Prostate gland (tissue), 2 donors: ENCODE measurements at regions not wholly inside any gene's neighbourhood (a gene's known extent, or its start where the extent isn't known, plus 50 kb on each side); places are given as distances from the start of the nearest gene placed in this dataset.

ENCODE experiments used
- POLR2A ChIP-seq: fragments of 450-650 bp; IDR thresholded peaks from one replicate; pipeline ENCODE4 v1.6.1; 2016; ENCODE audit warnings: antibody characterized with exemption, mild to moderate bottlenecking
- TF ChIP-seq, protein P1 (sequence below), 4 experiments: fragments of 200-600 bp in 2 of 4; fragments of 450-650 bp in 2 of 4; sonication (generic) in 2 of 4; IDR thresholded peaks; 1 replicate in 3 of 4; 2 replicates in 1 of 4; pipeline ENCODE4 v1.5.1; 2016 to 2019; ENCODE audit warnings: antibody characterized with exemption in 4 of 4, mild to moderate bottlenecking in 2 of 4, moderate library complexity in 2 of 4

DNA sequence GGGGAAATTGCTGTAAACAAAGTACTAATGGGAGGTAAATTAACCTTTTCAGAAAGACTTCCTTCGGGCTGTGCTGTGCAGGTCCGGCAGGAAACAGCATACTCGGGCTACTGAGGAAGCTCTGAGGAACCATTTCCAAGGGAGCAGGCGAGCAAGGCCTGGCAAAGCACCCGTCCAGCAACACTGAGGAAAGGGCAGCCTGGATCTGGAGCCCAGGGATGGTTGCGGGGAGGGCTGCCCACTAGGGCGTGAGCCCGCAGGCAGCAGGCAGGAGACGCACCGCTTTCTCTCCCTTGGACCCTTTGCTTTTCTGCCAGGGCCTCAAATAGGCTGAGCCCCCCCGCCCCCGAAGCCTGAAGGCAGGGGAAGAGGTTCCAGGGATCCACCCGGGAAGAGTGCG is 89.5 kb downstream of the SOX11 start:
- TF ChIP-seq POLR2A, result no peak
- TF ChIP-seq, protein P1, sequence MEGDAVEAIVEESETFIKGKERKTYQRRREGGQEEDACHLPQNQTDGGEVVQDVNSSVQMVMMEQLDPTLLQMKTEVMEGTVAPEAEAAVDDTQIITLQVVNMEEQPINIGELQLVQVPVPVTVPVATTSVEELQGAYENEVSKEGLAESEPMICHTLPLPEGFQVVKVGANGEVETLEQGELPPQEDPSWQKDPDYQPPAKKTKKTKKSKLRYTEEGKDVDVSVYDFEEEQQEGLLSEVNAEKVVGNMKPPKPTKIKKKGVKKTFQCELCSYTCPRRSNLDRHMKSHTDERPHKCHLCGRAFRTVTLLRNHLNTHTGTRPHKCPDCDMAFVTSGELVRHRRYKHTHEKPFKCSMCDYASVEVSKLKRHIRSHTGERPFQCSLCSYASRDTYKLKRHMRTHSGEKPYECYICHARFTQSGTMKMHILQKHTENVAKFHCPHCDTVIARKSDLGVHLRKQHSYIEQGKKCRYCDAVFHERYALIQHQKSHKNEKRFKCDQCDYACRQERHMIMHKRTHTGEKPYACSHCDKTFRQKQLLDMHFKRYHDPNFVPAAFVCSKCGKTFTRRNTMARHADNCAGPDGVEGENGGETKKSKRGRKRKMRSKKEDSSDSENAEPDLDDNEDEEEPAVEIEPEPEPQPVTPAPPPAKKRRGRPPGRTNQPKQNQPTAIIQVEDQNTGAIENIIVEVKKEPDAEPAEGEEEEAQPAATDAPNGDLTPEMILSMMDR (IDR thresholded peaks at IDR 0.05), result no peak
